GM12878 (cell line): ENCODE measurements at regions not wholly inside any gene's neighbourhood (a gene's known extent, or its start where the extent isn't known, plus 50 kb on each side); places are given as distances from the start of the nearest gene placed in this dataset.

Experiments
- ATAC-seq: fragments of 200-7000 bp; cut with Tn5 transposase; 3 replicates; pipeline ENCODE4 v1.9.1; 2020; ENCODE audit warnings: mild to moderate bottlenecking, moderate library complexity
- BruUV-seq: library from RNA; stranded (reverse); fragments of 400-500 nt; replicated peaks from 2 replicates; lab custom pipeline; 2021; lab: Mats Ljungman, UMichigan
- CTCF ChIA-PET: fragments of 300-600 bp; sonication (Branson Sonifier 250); formaldehyde crosslinking; extraction: SDS; loops from one replicate; lab custom pipeline; 2021; ENCODE audit warnings: inconsistent platforms; lab: Yijun Ruan, JAX
- POLR2A ChIA-PET: fragments of 350-600 bp; formaldehyde crosslinking; extraction: SDS; loops from one replicate; lab custom pipeline; 2021; ENCODE audit warnings: inconsistent platforms; lab: Charles Lee
- RAD21 ChIA-PET: fragments of 300-600 bp; sonication (Branson Sonifier 250); formaldehyde crosslinking; loops from one replicate; lab custom pipeline; 2023; ENCODE audit warnings: antibody characterized with exemption; ENCODE audit not compliant: unreplicated experiment; lab: Charles Lee
- SMC1A ChIA-PET: fragments of 300-600 bp; sonication (Branson Sonifier 250); formaldehyde crosslinking; loops from one replicate; lab custom pipeline; 2023; ENCODE audit not compliant: unreplicated experiment, uncharacterized antibody; lab: Charles Lee
- DNase-seq: peaks from one replicate; pipeline ENCODE4 v3.0.0-alpha.2; 2011; ENCODE audit warnings: low read depth, low spot score
- FAIRE-seq: peaks from 3 replicates; lab custom pipeline; 2011; peaks lifted over from hg19 to GRCh38; lab: Jason Lieb, UNC
- H2AFZ ChIP-seq: 2 replicates; pipeline ENCODE4 v1.6.0; 2011; ENCODE audit warnings: low read depth, low read length, control low read depth; ENCODE audit not compliant: control insufficient read depth
- H3K27ac ChIP-seq: 2 replicates; pipeline ENCODE4 v1.5.1; 2011; ENCODE audit warnings: control low read depth; ENCODE audit not compliant: control insufficient read depth, insufficient read depth
- H3K27me3 ChIP-seq, 2 experiments: replicated peaks in 1 of 2; 2 replicates each; pipeline versions ENCODE4 v1.6.0 to v1.6.1; 2011; ENCODE audit warnings: low read length in 1 of 2; ENCODE audit not compliant: control insufficient read depth in 2 of 2, insufficient read depth in 2 of 2
- H3K36me3 ChIP-seq, 2 experiments: 2 replicates each; pipeline ENCODE4 v1.5.1; 2011; ENCODE audit warnings: low read length in 1 of 2; ENCODE audit not compliant: control insufficient read depth in 2 of 2, insufficient read depth in 2 of 2
- H3K4me1 ChIP-seq: 2 replicates; pipeline ENCODE4 v1.6.1; 2011; ENCODE audit warnings: mild to moderate bottlenecking, low read length, moderate library complexity, mixed read lengths; ENCODE audit not compliant: control insufficient read depth, insufficient read depth
- H3K4me2 ChIP-seq: 2 replicates; pipeline ENCODE4 v1.6.0; 2011; ENCODE audit warnings: control low read depth; ENCODE audit not compliant: control insufficient read depth, insufficient read depth
- H3K4me3 ChIP-seq: fragments of 200-600 bp; sonication (generic); 2 replicates; pipeline ENCODE4 v1.5.1; 2016
- H3K79me2 ChIP-seq: 2 replicates; pipeline ENCODE4 v1.6.0; 2011; ENCODE audit warnings: low read length; ENCODE audit not compliant: control insufficient read depth, insufficient read depth
- H3K9ac ChIP-seq: 2 replicates; pipeline ENCODE4 v1.8.0; 2011; ENCODE audit warnings: low read length, control low read depth, mixed read lengths; ENCODE audit not compliant: control insufficient read depth, insufficient read depth
- H3K9me3 ChIP-seq: replicated peaks from 3 replicates; pipeline ENCODE4 v1.5.1; 2011; ENCODE audit warnings: mild to moderate bottlenecking, low read length; ENCODE audit not compliant: control insufficient read depth, insufficient read depth
- H4K20me1 ChIP-seq: 2 replicates; pipeline ENCODE4 v1.6.0; 2011; ENCODE audit not compliant: control insufficient read depth, insufficient read depth
- CTCF ChIP-seq, 3 experiments: IDR thresholded peaks in 2 of 3; conservative IDR thresholded peaks in 1 of 3; 2 replicates each; pipeline ENCODE4 v1.5.1; 2011; ENCODE audit warnings: low read depth in 3 of 3, low read length in 3 of 3, mild to moderate bottlenecking in 3 of 3, control low read depth in 2 of 3, moderate library complexity in 2 of 3, inconsistent platforms in 1 of 3, mixed read lengths in 1 of 3; ENCODE audit not compliant: control insufficient read depth in 2 of 3, insufficient read depth in 1 of 3; ENCODE audit errors: extremely low read depth in 1 of 3
- FOXM1 ChIP-seq: IDR thresholded peaks from 2 replicates; pipeline ENCODE4 v1.6.1; 2012; ENCODE audit warnings: low read depth, mild to moderate bottlenecking, inconsistent platforms, low read length, moderate library complexity
- IRF4 ChIP-seq: IDR thresholded peaks from 2 replicates; pipeline ENCODE4 v1.6.1; 2011; ENCODE audit warnings: low read depth, low read length
- PAX8 ChIP-seq: fragments of 450-650 bp; IDR thresholded peaks from 2 replicates; pipeline ENCODE4 v1.6.1; 2017; ENCODE audit warnings: mild to moderate bottlenecking, moderate library complexity
- SKIL ChIP-seq: fragments of 450-650 bp; IDR thresholded peaks from 2 replicates; pipeline ENCODE4 v1.6.1; 2017; ENCODE audit warnings: mild to moderate bottlenecking, low read depth, inconsistent platforms; ENCODE audit not compliant: poor library complexity, severe bottlenecking
- SMAD1 ChIP-seq: fragments of 450-650 bp; IDR thresholded peaks from 2 replicates; pipeline ENCODE4 v1.6.1; 2018; ENCODE audit warnings: mild to moderate bottlenecking, low read depth; ENCODE audit not compliant: partially characterized antibody
- WGBS: methylation state at CpG from one replicate; pipeline ENCODE4 v1.1.6; 2016; ENCODE audit warnings: low lambda C conversion rate; ENCODE audit not compliant: insufficient replicate concordance, insufficient coverage; ENCODE audit errors: missing lambda C conversion rate; 5-methylcytosine and 5-hydroxymethylcytosine counted together
- in situ Hi-C: fragments of 300-500 bp; cut with MboI; formaldehyde crosslinking; loops from 9 replicates; pipeline ENCODE4 v1.14.3; 2018; ENCODE audit warnings: mixed read lengths
- intact Hi-C: fragments of 100-400 bp; cut with micrococcal nuclease; formaldehyde crosslinking; loops from one replicate; pipeline ENCODE4 v1.14.2; 2022; ENCODE audit not compliant: unreplicated experiment

GRCh38 chr12:114935658-114936057, 251.7 kb upstream of the TBX3 start:
- BruUV-seq: no TSS peak
- no peak for FAIRE-seq
- ChIA-PET CTCF (interaction anchor here (0.8 to 1.1 kb wide), 2 partner anchors 28 to 437 kb away, joined by 3 read pairs; no protein-coding TSS in a partner anchor), RAD21 (no interaction called here), SMC1A (interaction anchor here (0.9 kb wide), 1 partner anchor 15 kb away, joined by 3 read pairs; no protein-coding TSS in a partner anchor), POLR2A (no interaction called here)
- no peak overlapping the region for H3K4me3 ChIP-seq
- H3K4me2 ChIP-seq: no peak overlapping the region
- no peak overlapping the region for H2AFZ ChIP-seq
- WGBS: 43% methylated on average over 2 of the region's 2 CpGs
- in situ Hi-C loops: no loop called here
- H3K4me1 ChIP-seq: no peaks in the 10 kb centered on the region
- no peak for DNase-seq
- no peaks in the 10 kb centered on the region for H3K9me3 ChIP-seq
- no peaks in the 10 kb centered on the region for H3K27me3 ChIP-seq
- no peaks in the 10 kb centered on the region for H4K20me1 ChIP-seq
- no peak overlapping the region for H3K9ac ChIP-seq
- 0 out of 6 replicates have a peak, but pooled peaks of 1 of the 3 experiments have one; percentile 18 for TF ChIP-seq CTCF (IDR thresholded peaks at IDR 0.05 in 2 of 3, conservative IDR thresholded peaks at IDR 0.05 in 1 of 3; ENCODE audit: control insufficient read depth in 2 of 3, extremely low read depth in 1 of 3, insufficient read depth in 1 of 3, low read depth in 3 of 3, low read length in 3 of 3)
- no peak for TF ChIP-seq FOXM1
- no peak overlapping the region for H3K27ac ChIP-seq
- ATAC-seq: no peak
- intact Hi-C loops: no loop called here
- H3K36me3 ChIP-seq: no peaks in the 10 kb centered on the region
- no peaks in the 10 kb centered on the region for H3K79me2 ChIP-seq

- Histone ChIP-seq H3K36me3 (no peaks in the 10 kb centered on the region), H3K4me3 (no peak overlapping the region), H3K9me3 (no peaks in the 10 kb centered on the region), H3K9ac (no peak overlapping the region), H3K79me2 (no peaks in the 10 kb centered on the region), H3K27me3 (no peaks in the 10 kb centered on the region), H2AFZ (no peak overlapping the region), H3K27ac (no peak overlapping the region), H3K4me1 (no peaks in the 10 kb centered on the region), H4K20me1 (no peaks in the 10 kb centered on the region), H3K4me2 (no peak overlapping the region)
- no TSS peak for BruUV-seq
- 2% methylated on average over 6 of the region's 6 CpGs for whole genome bisulfite sequencing
- DNase-seq: no peak
- ChIA-PET SMC1A (interaction anchor here (0.6 to 1.2 kb wide), 4 partner anchors 15 to 24 kb away, joined by 3 to 4 read pairs (median 3); no protein-coding TSS in a partner anchor), CTCF (no interaction called here), POLR2A (no interaction called here), RAD21 (no interaction called here)
- intact Hi-C loops (no loop called here), in situ Hi-C loops (no loop called here)
- TF ChIP-seq SKIL (no peak), IRF4 (no peak), PAX8 (no peak), SMAD1 (no peak)
- no peak for ATAC-seq
- FAIRE-seq: no peak
Observed at GRCh38 chr12:114933428-114934160, 249.6 kb upstream of the TBX3 start.
